GM12891 (cell line): ENCODE measurements at regions not wholly inside any gene's neighbourhood (a gene's known extent, or its start where the extent isn't known, plus 50 kb on each side); places are given as distances from the start of the nearest gene placed in this dataset.

Experiments used
- PAX5 ChIP-seq: IDR thresholded peaks from 2 replicates; pipeline ENCODE4 v1.6.1; 2011; ENCODE audit warnings: low read length, moderate library complexity, mild to moderate bottlenecking; ENCODE audit not compliant: insufficient read depth, severe bottlenecking
- POLR2A ChIP-seq: IDR thresholded peaks from 2 replicates; pipeline ENCODE4 v1.6.1; 2011; ENCODE audit warnings: low read depth, low read length, control low read depth
- POLR2AphosphoS5 ChIP-seq: IDR thresholded peaks from 2 replicates; pipeline ENCODE4 v1.6.1; 2011; ENCODE audit warnings: low read depth, low read length, control low read depth
- POU2F2 ChIP-seq: IDR thresholded peaks from 2 replicates; pipeline ENCODE4 v1.6.1; 2011; ENCODE audit warnings: low read depth, mild to moderate bottlenecking, control low read depth, low read length, moderate library complexity
- SPI1 ChIP-seq: IDR thresholded peaks from 2 replicates; pipeline ENCODE4 v1.6.1; 2011; ENCODE audit warnings: low read depth, low read length, control low read depth
- TAF1 ChIP-seq: IDR thresholded peaks from 2 replicates; pipeline ENCODE4 v1.6.1; 2011; ENCODE audit warnings: low read depth, low read length, control low read depth

DNA sequence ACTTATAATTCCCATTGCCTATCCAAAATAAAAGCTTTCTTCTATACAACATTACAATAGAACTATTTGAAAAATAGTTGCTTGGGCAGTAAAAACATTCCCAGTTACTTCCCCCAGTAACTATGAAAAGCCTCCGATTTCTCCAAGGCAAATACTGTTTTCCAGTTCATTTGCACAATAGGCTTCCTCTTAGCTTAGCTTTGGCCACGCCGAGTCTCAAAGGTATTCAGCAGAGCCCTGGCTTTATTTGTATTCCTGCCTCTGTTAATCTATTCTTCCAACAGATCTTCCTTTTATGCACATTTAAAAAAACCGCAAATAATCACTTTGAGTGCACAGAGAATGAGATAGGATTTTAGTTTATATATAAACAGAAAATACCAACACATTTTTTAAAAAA lies 836.8 kb upstream of the VRK2 start:
- no peak for TF ChIP-seq POLR2A
- TF ChIP-seq TAF1 = no peak
- no peak for TF ChIP-seq POLR2AphosphoS5
- no peak for TF ChIP-seq PAX5
- TF ChIP-seq POU2F2 = no peak
- no peak for TF ChIP-seq SPI1
